GM12878 (cell line): ENCODE measurements at regions not wholly inside any gene's neighbourhood (a gene's known extent, or its start where the extent isn't known, plus 50 kb on each side); places are given as distances from the start of the nearest gene placed in this dataset.

Experiments
- ATAC-seq: fragments of 200-7000 bp; cut with Tn5 transposase; 3 replicates; pipeline ENCODE4 v1.9.1; 2020; ENCODE audit warnings: mild to moderate bottlenecking, moderate library complexity
- BruUV-seq: library from RNA; stranded (reverse); fragments of 400-500 nt; replicated peaks from 2 replicates; lab custom pipeline; 2021; lab: Mats Ljungman, UMichigan
- CTCF ChIA-PET: fragments of 300-600 bp; sonication (Branson Sonifier 250); formaldehyde crosslinking; extraction: SDS; loops from one replicate; lab custom pipeline; 2021; ENCODE audit warnings: inconsistent platforms; lab: Yijun Ruan, JAX
- POLR2A ChIA-PET: fragments of 350-600 bp; formaldehyde crosslinking; extraction: SDS; loops from one replicate; lab custom pipeline; 2021; ENCODE audit warnings: inconsistent platforms; lab: Charles Lee
- RAD21 ChIA-PET: fragments of 300-600 bp; sonication (Branson Sonifier 250); formaldehyde crosslinking; loops from one replicate; lab custom pipeline; 2023; ENCODE audit warnings: antibody characterized with exemption; ENCODE audit not compliant: unreplicated experiment; lab: Charles Lee
- SMC1A ChIA-PET: fragments of 300-600 bp; sonication (Branson Sonifier 250); formaldehyde crosslinking; loops from one replicate; lab custom pipeline; 2023; ENCODE audit not compliant: unreplicated experiment, uncharacterized antibody; lab: Charles Lee
- DNase-seq: peaks from one replicate; pipeline ENCODE4 v3.0.0-alpha.2; 2011; ENCODE audit warnings: low read depth, low spot score
- FAIRE-seq: peaks from 3 replicates; lab custom pipeline; 2011; peaks lifted over from hg19 to GRCh38; lab: Jason Lieb, UNC
- H2AFZ ChIP-seq: 2 replicates; pipeline ENCODE4 v1.6.0; 2011; ENCODE audit warnings: low read depth, low read length, control low read depth; ENCODE audit not compliant: control insufficient read depth
- H3K27ac ChIP-seq: 2 replicates; pipeline ENCODE4 v1.5.1; 2011; ENCODE audit warnings: control low read depth; ENCODE audit not compliant: control insufficient read depth, insufficient read depth
- H3K27me3 ChIP-seq, 2 experiments: replicated peaks in 1 of 2; 2 replicates each; pipeline versions ENCODE4 v1.6.0 to v1.6.1; 2011; ENCODE audit warnings: low read length in 1 of 2; ENCODE audit not compliant: control insufficient read depth in 2 of 2, insufficient read depth in 2 of 2
- H3K36me3 ChIP-seq, 2 experiments: 2 replicates each; pipeline ENCODE4 v1.5.1; 2011; ENCODE audit warnings: low read length in 1 of 2; ENCODE audit not compliant: control insufficient read depth in 2 of 2, insufficient read depth in 2 of 2
- H3K4me1 ChIP-seq: 2 replicates; pipeline ENCODE4 v1.6.1; 2011; ENCODE audit warnings: mild to moderate bottlenecking, low read length, moderate library complexity, mixed read lengths; ENCODE audit not compliant: control insufficient read depth, insufficient read depth
- H3K4me2 ChIP-seq: 2 replicates; pipeline ENCODE4 v1.6.0; 2011; ENCODE audit warnings: control low read depth; ENCODE audit not compliant: control insufficient read depth, insufficient read depth
- H3K4me3 ChIP-seq: fragments of 200-600 bp; sonication (generic); 2 replicates; pipeline ENCODE4 v1.5.1; 2016
- H3K79me2 ChIP-seq: 2 replicates; pipeline ENCODE4 v1.6.0; 2011; ENCODE audit warnings: low read length; ENCODE audit not compliant: control insufficient read depth, insufficient read depth
- H3K9ac ChIP-seq: 2 replicates; pipeline ENCODE4 v1.8.0; 2011; ENCODE audit warnings: low read length, control low read depth, mixed read lengths; ENCODE audit not compliant: control insufficient read depth, insufficient read depth
- H3K9me3 ChIP-seq: replicated peaks from 3 replicates; pipeline ENCODE4 v1.5.1; 2011; ENCODE audit warnings: mild to moderate bottlenecking, low read length; ENCODE audit not compliant: control insufficient read depth, insufficient read depth
- H4K20me1 ChIP-seq: 2 replicates; pipeline ENCODE4 v1.6.0; 2011; ENCODE audit not compliant: control insufficient read depth, insufficient read depth
- BMI1 ChIP-seq: fragments of 450-650 bp; IDR thresholded peaks from 2 replicates; pipeline ENCODE4 v1.6.1; 2016; ENCODE audit warnings: mild to moderate bottlenecking, moderate library complexity, borderline replicate concordance
- CHD2 ChIP-seq: IDR thresholded peaks from 2 replicates; pipeline ENCODE4 v1.6.1; 2011; ENCODE audit warnings: low read depth, low read length, improper control_type of control experiment, borderline replicate concordance
- E4F1 ChIP-seq: fragments of 450-650 bp; IDR thresholded peaks from 2 replicates; pipeline ENCODE4 v1.6.1; 2018; ENCODE audit warnings: borderline replicate concordance, mild to moderate bottlenecking; ENCODE audit not compliant: partially characterized antibody
- NFXL1 ChIP-seq: fragments of 450-650 bp; IDR thresholded peaks from 2 replicates; pipeline ENCODE4 v1.6.1; 2017; ENCODE audit warnings: antibody characterized with exemption, mild to moderate bottlenecking, borderline replicate concordance
- NFYA ChIP-seq: IDR thresholded peaks from 2 replicates; pipeline ENCODE4 v1.6.1; 2011; ENCODE audit warnings: low read depth, mild to moderate bottlenecking, low read length, improper control_type of control experiment, borderline replicate concordance
- NKRF ChIP-seq: fragments of 450-650 bp; conservative IDR thresholded peaks from 2 replicates; pipeline ENCODE4 v1.6.1; 2017; ENCODE audit warnings: mild to moderate bottlenecking, moderate library complexity
- RBBP5 ChIP-seq: fragments of 200-600 bp; sonication (generic); conservative IDR thresholded peaks from 2 replicates; pipeline ENCODE4 v1.6.1; 2016
- RELB ChIP-seq: fragments of 450-650 bp; IDR thresholded peaks from 2 replicates; pipeline ENCODE4 v1.6.1; 2017; ENCODE audit warnings: low read depth, mild to moderate bottlenecking, moderate library complexity
- SIN3A ChIP-seq: IDR thresholded peaks from 2 replicates; pipeline ENCODE4 v1.6.1; 2012; ENCODE audit warnings: low read depth, low read length, improper control_type of control experiment
- ZNF217 ChIP-seq: fragments of 450-650 bp; IDR thresholded peaks from 2 replicates; pipeline ENCODE4 v1.6.1; 2017; ENCODE audit warnings: antibody characterized with exemption, mild to moderate bottlenecking
- WGBS: methylation state at CpG from one replicate; pipeline ENCODE4 v1.1.6; 2016; ENCODE audit warnings: low lambda C conversion rate; ENCODE audit not compliant: insufficient replicate concordance, insufficient coverage; ENCODE audit errors: missing lambda C conversion rate; 5-methylcytosine and 5-hydroxymethylcytosine counted together
- in situ Hi-C: fragments of 300-500 bp; cut with MboI; formaldehyde crosslinking; loops from 9 replicates; pipeline ENCODE4 v1.14.3; 2018; ENCODE audit warnings: mixed read lengths
- intact Hi-C: fragments of 100-400 bp; cut with micrococcal nuclease; formaldehyde crosslinking; loops from one replicate; pipeline ENCODE4 v1.14.2; 2022; ENCODE audit not compliant: unreplicated experiment

GRCh38 chr6:50443144-50443543 is 270.2 kb upstream of the TFAP2D start (continued):
- TF ChIP-seq E4F1 (no peak), RELB (no peak), ZNF217 (no peak), NFXL1 (no peak), RBBP5 (no peak), NKRF (no peak), SIN3A (no peak)
- TF ChIP-seq, all 136 proteins: peak for 0

- in situ Hi-C loops = no loop called here
- SMC1A ChIA-PET = no interaction called here
These were observed 264.2 kb upstream of the TFAP2D start for GRCh38 chr6:50449128-50449527.

More at GRCh38 chr6:50449128-50449527, 264.2 kb upstream of the TFAP2D start:
- no peaks in the 10 kb centered on the region for H3K9me3 ChIP-seq
- H3K9ac ChIP-seq = no peak overlapping the region
- H3K79me2 ChIP-seq = no peaks in the 10 kb centered on the region
- ATAC-seq (no peak), FAIRE-seq (no peak), DNase-seq (no peak)
- H3K4me1 ChIP-seq = no peaks in the 10 kb centered on the region
- no peaks in the 10 kb centered on the region for H4K20me1 ChIP-seq
- CTCF ChIA-PET = interaction anchor here (0.6 to 1.0 kb wide), 2 partner anchors 9 to 68 kb away, joined by 3 read pairs; no protein-coding TSS in a partner anchor
- H3K4me3 ChIP-seq = no peak overlapping the region
- 9% methylated on average over 2 of the region's 2 CpGs for WGBS
- no peaks in the 10 kb centered on the region for H3K36me3 ChIP-seq
- no TSS peak for BruUV-seq
- intact Hi-C loops = no loop called here
- TF ChIP-seq NFYA (no peak), CHD2 (no peak), BMI1 (no peak)
- TF ChIP-seq, all 136 proteins: peak for 0
- ChIA-PET RAD21 (no interaction called here), POLR2A (no interaction called here)
- no peak overlapping the region for H3K27ac ChIP-seq
- no peaks in the 10 kb centered on the region for H3K27me3 ChIP-seq
- H3K4me2 ChIP-seq = no peak overlapping the region
- no peak overlapping the region for H2AFZ ChIP-seq
